ENCODE measurements at regions not wholly inside any gene's neighbourhood (a gene's known extent, or its start where the extent isn't known, plus 50 kb on each side); places are given as distances from the start of the nearest gene placed in this dataset.

DNA sequence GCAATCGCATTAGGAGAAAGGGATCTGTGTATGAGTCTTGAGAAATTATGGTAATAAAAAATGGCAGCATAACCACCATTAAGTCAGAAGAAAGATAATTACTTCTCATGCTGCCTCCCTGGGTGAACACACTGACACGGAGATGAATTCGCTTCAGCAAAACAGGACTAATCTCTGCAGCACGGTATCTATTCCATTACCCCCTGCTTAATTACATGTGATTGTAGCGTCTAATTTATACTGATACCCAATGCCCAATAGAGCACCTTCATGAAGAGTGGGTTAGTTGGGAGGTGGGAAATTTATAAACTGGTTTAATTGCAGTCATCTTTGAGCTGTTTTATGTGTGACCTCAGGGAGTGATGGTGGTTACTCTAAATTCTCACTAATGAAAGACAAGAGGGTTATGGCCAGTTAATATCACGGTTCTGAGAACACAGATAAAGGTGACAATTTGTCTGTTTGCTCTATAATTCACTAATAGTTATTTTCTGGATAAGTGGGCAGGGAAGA is 476.2 kb upstream of the SULF2 start:
- TF ChIP-seq, protein P1, sequence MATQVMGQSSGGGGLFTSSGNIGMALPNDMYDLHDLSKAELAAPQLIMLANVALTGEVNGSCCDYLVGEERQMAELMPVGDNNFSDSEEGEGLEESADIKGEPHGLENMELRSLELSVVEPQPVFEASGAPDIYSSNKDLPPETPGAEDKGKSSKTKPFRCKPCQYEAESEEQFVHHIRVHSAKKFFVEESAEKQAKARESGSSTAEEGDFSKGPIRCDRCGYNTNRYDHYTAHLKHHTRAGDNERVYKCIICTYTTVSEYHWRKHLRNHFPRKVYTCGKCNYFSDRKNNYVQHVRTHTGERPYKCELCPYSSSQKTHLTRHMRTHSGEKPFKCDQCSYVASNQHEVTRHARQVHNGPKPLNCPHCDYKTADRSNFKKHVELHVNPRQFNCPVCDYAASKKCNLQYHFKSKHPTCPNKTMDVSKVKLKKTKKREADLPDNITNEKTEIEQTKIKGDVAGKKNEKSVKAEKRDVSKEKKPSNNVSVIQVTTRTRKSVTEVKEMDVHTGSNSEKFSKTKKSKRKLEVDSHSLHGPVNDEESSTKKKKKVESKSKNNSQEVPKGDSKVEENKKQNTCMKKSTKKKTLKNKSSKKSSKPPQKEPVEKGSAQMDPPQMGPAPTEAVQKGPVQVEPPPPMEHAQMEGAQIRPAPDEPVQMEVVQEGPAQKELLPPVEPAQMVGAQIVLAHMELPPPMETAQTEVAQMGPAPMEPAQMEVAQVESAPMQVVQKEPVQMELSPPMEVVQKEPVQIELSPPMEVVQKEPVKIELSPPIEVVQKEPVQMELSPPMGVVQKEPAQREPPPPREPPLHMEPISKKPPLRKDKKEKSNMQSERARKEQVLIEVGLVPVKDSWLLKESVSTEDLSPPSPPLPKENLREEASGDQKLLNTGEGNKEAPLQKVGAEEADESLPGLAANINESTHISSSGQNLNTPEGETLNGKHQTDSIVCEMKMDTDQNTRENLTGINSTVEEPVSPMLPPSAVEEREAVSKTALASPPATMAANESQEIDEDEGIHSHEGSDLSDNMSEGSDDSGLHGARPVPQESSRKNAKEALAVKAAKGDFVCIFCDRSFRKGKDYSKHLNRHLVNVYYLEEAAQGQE (IDR thresholded peaks at IDR 0.05; ENCODE audit: low read depth): no peak
- no peak for TF ChIP-seq TAF1 (IDR thresholded peaks at IDR 0.05; ENCODE audit: low read depth)
- no peak for TF ChIP-seq EP300 (IDR thresholded peaks at IDR 0.05; ENCODE audit: borderline replicate concordance)
- no peak for TF ChIP-seq ZBTB7A (IDR thresholded peaks at IDR 0.05; ENCODE audit: low read depth)

Data from Ishikawa (cell line).